Liver (tissue), 7 donors: ENCODE measurements at regions not wholly inside any gene's neighbourhood (a gene's known extent, or its start where the extent isn't known, plus 50 kb on each side); places are given as distances from the start of the nearest gene placed in this dataset. TPM values are rescaled to one million over a fixed set of nuclear protein-coding genes. Genes with fewer than 3 reads are reported as not detected.

Source experiments
- DNase-seq: peaks from one replicate; pipeline ENCODE4 v3.0.0-alpha.2; 2017; ENCODE audit warnings: low spot score
- H3K27ac ChIP-seq, 2 donors: one replicate each; pipeline ENCODE4 v1.7.0; 2013; ENCODE audit warnings: inconsistent platforms in 2 of 2, low read length in 2 of 2, control low read depth in 1 of 2, low read depth in 1 of 2, mild to moderate bottlenecking in 1 of 2
- H3K27me3 ChIP-seq, 4 donors: one replicate each; pipeline versions ENCODE4 v1.6.1 to v1.7.0; 2013; ENCODE audit warnings: low read length in 3 of 4, inconsistent platforms in 1 of 4, mild to moderate bottlenecking in 1 of 4, moderate library complexity in 1 of 4; ENCODE audit not compliant: control insufficient read depth in 4 of 4, insufficient read depth in 4 of 4
- H3K36me3 ChIP-seq, 4 donors: one replicate each; pipeline versions ENCODE4 v1.6.1 to v1.7.0; 2013; ENCODE audit warnings: low read length in 3 of 4, mild to moderate bottlenecking in 3 of 4, low read depth in 1 of 4, moderate library complexity in 1 of 4; ENCODE audit not compliant: control insufficient read depth in 4 of 4, insufficient read depth in 3 of 4
- H3K4me1 ChIP-seq, 4 donors: one replicate each; pipeline versions ENCODE4 v1.6.1 to v1.7.0; 2013; ENCODE audit warnings: low read length in 3 of 4, mild to moderate bottlenecking in 3 of 4, moderate library complexity in 1 of 4; ENCODE audit not compliant: control insufficient read depth in 4 of 4, insufficient read depth in 4 of 4
- H3K4me3 ChIP-seq, 3 donors: one replicate each; pipeline versions ENCODE4 v1.6.1 to v1.7.0; 2013; ENCODE audit warnings: low read length in 3 of 3, control low read depth in 1 of 3, low read depth in 1 of 3, mild to moderate bottlenecking in 1 of 3
- H3K9ac ChIP-seq, 2 donors: one replicate each; pipeline ENCODE4 v1.7.0; 2013; ENCODE audit warnings: low read length in 2 of 2, mild to moderate bottlenecking in 2 of 2, moderate library complexity in 2 of 2, control low read depth in 1 of 2, low read depth in 1 of 2
- H3K9me3 ChIP-seq, 4 donors: one replicate each; pipeline versions ENCODE4 v1.6.1 to v1.7.0; 2013; ENCODE audit warnings: low read length in 3 of 4; ENCODE audit not compliant: control insufficient read depth in 4 of 4
- REST ChIP-seq: IDR thresholded peaks from 2 replicates; pipeline ENCODE4 v1.6.1; 2016; ENCODE audit warnings: antibody characterized with exemption, mild to moderate bottlenecking
- YY1 ChIP-seq: IDR thresholded peaks from 2 replicates; pipeline ENCODE4 v1.6.1; 2016; ENCODE audit warnings: antibody characterized with exemption, mild to moderate bottlenecking
- WGBS: extraction: QIAGEN DNeasy Blood & Tissue Kit; methylation state at CpG from one replicate; pipeline ENCODE4 v1.1.7; 2013; 5-methylcytosine and 5-hydroxymethylcytosine counted together
- small RNA-seq: library from RNA; depleted of rRNA; stranded (forward); fragments of <200 nt; gene quantifications from one replicate; pipeline ENCODE3, GENCODE V24; 2014
- donor health status: healthy.
- donor health status: healthy.
- donor health status: healthy.

- no peak for DNase-seq
- Histone ChIP-seq H3K27me3 (no peaks in the 10 kb centered on the region), H3K9me3 (no peaks in the 10 kb centered on the region), H3K4me3 (no peak overlapping the region), H3K36me3 (no peaks in the 10 kb centered on the region), H3K4me1 (no peaks in the 10 kb centered on the region), H3K9ac (no peak overlapping the region), H3K27ac (no peak overlapping the region)
- WGBS = 84% methylated on average over 2 of the region's 2 CpGs
- TF ChIP-seq REST = no peak
- TF ChIP-seq YY1 = no peak
Observed at GRCh38 chr11:43261775-43262174, 50.0 kb upstream of the API5 start.

Small RNA genes lying in the stretch of these regions (small RNA-seq; reads per million reads assigned to genes)
- gene AC021006.3 (not detected), gene AC109810.1 (not detected)
